BE2C (cell line): ENCODE measurements at regions not wholly inside any gene's neighbourhood (a gene's known extent, or its start where the extent isn't known, plus 50 kb on each side); places are given as distances from the start of the nearest gene placed in this dataset.
"Not testable (repeated sequence)": the region's sequence is repeated elsewhere in the genome, so short reads cannot be mapped to it uniquely, and the experiment has no call there.

Experiments
- DNase-seq: peaks from one replicate; pipeline ENCODE4 v3.0.0-alpha.2; 2020
- H3K27me3 ChIP-seq: fragments of 250-450 bp; sonication (Bioruptor Pico); 2 replicates; pipeline ENCODE4 v1.5.1; 2020; ENCODE audit warnings: mild to moderate bottlenecking
- H3K36me3 ChIP-seq: fragments of 250-450 bp; sonication (Bioruptor Pico); 2 replicates; pipeline ENCODE4 v1.5.1; 2020; ENCODE audit warnings: mild to moderate bottlenecking
- H3K4me1 ChIP-seq: fragments of 250-450 bp; sonication (Bioruptor Pico); 2 replicates; pipeline ENCODE4 v1.5.1; 2020
- H3K4me3 ChIP-seq: 2 replicates; pipeline ENCODE4 v1.5.1; 2011; ENCODE audit warnings: low read depth, low read length
- H3K9me3 ChIP-seq: fragments of 250-450 bp; sonication (Bioruptor Pico); 2 replicates; pipeline ENCODE4 v1.5.1; 2020
- CTCF ChIP-seq: IDR thresholded peaks from 2 replicates; pipeline ENCODE4 v1.5.1; 2012; ENCODE audit warnings: mild to moderate bottlenecking, low read depth, low read length

GRCh38 chr5:124614105-124614504 is 132.3 kb downstream of the ZNF608 start:
- no peak overlapping the region for H3K4me3 ChIP-seq
- H3K4me1 ChIP-seq: no peaks in the 10 kb centered on the region
- no peak for TF ChIP-seq CTCF
- H3K27me3 ChIP-seq: no peaks in the 10 kb centered on the region
- H3K36me3 ChIP-seq: no peaks in the 10 kb centered on the region
- no peak for DNase-seq
- no peaks in the 10 kb centered on the region for H3K9me3 ChIP-seq

DNA sequence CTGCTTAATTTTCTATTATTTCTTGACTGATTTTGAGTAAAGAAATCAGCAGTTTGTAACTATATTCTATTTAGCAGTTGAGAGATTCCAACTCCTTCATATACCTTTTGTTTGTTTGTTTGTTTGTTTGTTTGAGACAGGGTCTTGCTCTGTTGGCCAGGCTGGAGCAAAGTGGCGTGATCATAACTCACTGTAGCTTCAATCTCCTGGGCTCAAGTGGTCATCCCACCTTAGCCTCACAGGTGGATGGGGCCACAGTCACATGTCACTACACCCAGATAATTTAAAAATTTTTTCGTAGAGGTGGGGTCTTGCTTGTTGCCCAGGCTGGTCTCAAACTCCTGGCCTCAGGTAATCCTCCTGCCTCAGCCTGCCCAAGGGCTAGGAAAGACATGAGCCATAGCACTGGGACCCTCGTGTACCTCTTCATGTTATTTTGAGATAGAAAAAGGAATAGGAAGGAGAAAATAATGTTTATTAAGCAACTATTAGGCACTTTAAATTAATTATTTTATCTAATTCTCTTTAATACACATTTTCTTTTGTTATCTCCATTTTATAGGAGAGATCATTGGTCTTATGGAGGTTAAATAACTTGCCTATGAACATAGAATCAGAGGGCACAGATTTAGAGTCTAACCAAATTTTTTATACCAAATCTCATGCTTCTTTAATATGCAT is 133.0 kb downstream of the ZNF608 start:
- no peak overlapping the region for H3K4me3 ChIP-seq
- no peaks in the 10 kb centered on the region for H3K4me1 ChIP-seq
- H3K36me3 ChIP-seq: no peaks in the 10 kb centered on the region
- no peak for DNase-seq
- H3K9me3 ChIP-seq: no peaks in the 10 kb centered on the region
- no peaks in the 10 kb centered on the region for H3K27me3 ChIP-seq
- no peak for TF ChIP-seq CTCF

DNA sequence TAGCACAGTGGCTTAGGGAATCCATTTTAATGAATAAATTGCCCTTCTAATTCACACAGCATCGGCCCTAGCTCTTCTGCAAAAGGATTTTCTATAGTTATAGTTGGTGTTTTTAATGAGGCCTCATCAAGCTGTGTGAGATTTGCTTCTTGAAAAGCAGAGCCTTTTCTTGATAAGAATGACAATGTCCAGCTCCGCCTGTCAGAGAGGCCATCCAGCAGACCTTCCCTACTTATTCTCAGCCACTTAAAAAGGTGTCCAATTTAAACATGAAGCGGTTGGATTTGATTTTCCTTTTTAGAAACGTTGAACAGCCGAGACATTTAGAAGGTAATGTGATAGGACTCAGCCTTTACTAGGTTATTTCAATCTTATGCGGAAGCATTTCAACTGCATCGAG is 134.4 kb downstream of the ZNF608 start:
- TF ChIP-seq CTCF: no peak
- Histone ChIP-seq H3K4me1 (no peaks in the 10 kb centered on the region), H3K4me3 (no peak overlapping the region), H3K36me3 (no peaks in the 10 kb centered on the region), H3K9me3 (no peaks in the 10 kb centered on the region), H3K27me3 (no peaks in the 10 kb centered on the region)
- no peak for DNase-seq

GRCh38 chr5:124611262-124611661 is 135.2 kb downstream of the ZNF608 start:
- H3K4me3 ChIP-seq, H3K27me3 ChIP-seq, DNase-seq, H3K36me3 ChIP-seq, H3K4me1 ChIP-seq, H3K9me3 ChIP-seq: not testable (repeated sequence)

DNA sequence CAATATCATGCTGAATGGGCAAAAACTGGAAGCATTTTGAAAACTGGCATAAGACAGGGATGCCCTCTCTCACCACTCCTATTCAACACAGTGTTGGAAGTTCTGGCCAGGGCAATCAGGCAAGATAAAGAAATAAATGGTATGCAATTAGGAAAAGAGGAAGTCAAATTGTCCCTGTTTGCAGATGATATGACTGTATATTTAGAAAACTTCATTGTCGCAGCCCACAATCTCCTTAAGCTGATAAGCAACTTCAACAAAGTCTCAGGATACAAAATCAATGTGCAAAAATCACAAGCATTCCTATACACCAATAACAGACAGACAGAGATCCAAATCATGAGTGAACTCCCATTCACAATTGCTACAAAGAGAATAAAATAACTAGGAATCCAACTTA is 136.8 kb downstream of the ZNF608 start:
- H3K27me3 ChIP-seq, H3K4me1 ChIP-seq, H3K9me3 ChIP-seq, DNase-seq, H3K36me3 ChIP-seq, H3K4me3 ChIP-seq: not testable (repeated sequence)

DNA sequence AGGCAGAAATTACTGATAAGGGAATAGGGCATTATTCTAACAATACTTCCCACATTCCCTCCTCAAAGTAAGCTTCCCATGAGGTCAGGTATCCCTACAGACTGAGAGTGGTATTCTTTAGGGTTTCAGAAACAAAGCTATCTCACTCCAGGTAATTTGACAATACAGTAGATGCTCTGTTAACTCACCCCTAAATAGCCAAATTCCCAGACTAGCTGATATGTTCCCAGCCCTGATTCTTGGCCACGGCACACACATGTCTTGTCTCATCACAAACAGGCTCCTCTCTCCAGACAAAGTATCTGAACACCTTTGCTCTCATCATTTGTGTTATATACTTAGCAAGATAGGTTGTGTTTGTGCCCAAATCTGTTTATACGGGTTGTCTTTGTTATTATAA is 139.9 kb downstream of the ZNF608 start:
- H3K36me3 ChIP-seq: no peaks in the 10 kb centered on the region
- no peaks in the 10 kb centered on the region for H3K9me3 ChIP-seq
- H3K27me3 ChIP-seq: no peaks in the 10 kb centered on the region
- no peak overlapping the region for H3K4me3 ChIP-seq
- TF ChIP-seq CTCF: no peak
- no peak for DNase-seq
- H3K4me1 ChIP-seq: peaks cover 10% of the 10 kb centered on the region

DNA sequence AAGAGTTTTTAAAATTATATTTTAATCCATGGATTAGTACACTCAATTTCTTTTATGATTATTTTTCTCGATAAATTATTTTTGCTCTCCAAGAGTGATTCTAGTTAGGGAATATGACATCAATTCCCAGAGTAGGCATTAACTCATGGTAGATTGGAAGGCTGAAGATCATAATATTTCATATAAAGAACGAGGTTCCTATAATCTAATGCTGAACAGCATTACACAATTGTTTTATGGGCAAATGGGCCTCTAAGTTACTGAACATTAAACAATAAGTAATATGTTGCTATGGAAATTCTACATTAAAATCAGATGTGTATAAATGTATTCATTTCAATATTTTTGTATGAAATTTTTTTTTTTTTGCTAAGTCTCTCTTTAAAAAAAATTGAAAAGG is 140.3 kb downstream of the ZNF608 start:
- Histone ChIP-seq H3K4me1 (peaks cover 10% of the 10 kb centered on the region), H3K9me3 (no peaks in the 10 kb centered on the region), H3K27me3 (no peaks in the 10 kb centered on the region), H3K4me3 (no peak overlapping the region), H3K36me3 (no peaks in the 10 kb centered on the region)
- DNase-seq: no peak
- no peak for TF ChIP-seq CTCF
